H1 (cell line): ENCODE measurements at regions not wholly inside any gene's neighbourhood (a gene's known extent, or its start where the extent isn't known, plus 50 kb on each side); places are given as distances from the start of the nearest gene placed in this dataset.

Experiments used
- CTCF ChIA-PET: fragments of 300-600 bp; sonication (Branson Sonifier 250); formaldehyde crosslinking; loops from one replicate; lab custom pipeline; 2021; ENCODE audit not compliant: partially characterized antibody; lab: Charles Lee
- POLR2A ChIA-PET: fragments of 300-600 bp; sonication (Branson Sonifier 250); formaldehyde crosslinking; loops from one replicate; lab custom pipeline; 2021; ENCODE audit warnings: inconsistent platforms; ENCODE audit not compliant: partially characterized antibody; lab: Charles Lee
- DNase-seq, 2 experiments: peaks; one replicate each; pipeline versions ENCODE4 v3.0.0 to v3.0.0-alpha.2; 2010 to 2022; ENCODE audit warnings: low spot score in 2 of 2, low read depth in 1 of 2, mixed read lengths in 1 of 2
- FAIRE-seq: peaks from 2 replicates; lab custom pipeline; 2011; peaks lifted over from hg19 to GRCh38; lab: Jason Lieb, UNC
- H2AFZ ChIP-seq: 2 replicates; pipeline ENCODE4 v1.8.1; 2012; ENCODE audit warnings: low read length, inconsistent platforms
- H2AK5ac ChIP-seq: 2 replicates; pipeline ENCODE4 v1.6.1; 2013; ENCODE audit warnings: low read depth, low read length
- H2BK120ac ChIP-seq: replicated peaks from 2 replicates; pipeline ENCODE3; 2013; ENCODE audit warnings: low read depth, low read length, inconsistent platforms
- H2BK12ac ChIP-seq: 2 replicates; pipeline ENCODE4 v1.6.1; 2013; ENCODE audit warnings: low read depth, low read length
- H2BK15ac ChIP-seq: 2 replicates; pipeline ENCODE4 v1.6.1; 2013; ENCODE audit warnings: low read length
- H2BK20ac ChIP-seq: 2 replicates; pipeline ENCODE4 v1.6.1; 2013; ENCODE audit warnings: low read length
- H2BK5ac ChIP-seq: 2 replicates; pipeline ENCODE4 v1.6.1; 2013; ENCODE audit warnings: low read depth, low read length
- H3K14ac ChIP-seq: 2 replicates; pipeline ENCODE4 v1.6.1; 2013; ENCODE audit warnings: inconsistent platforms; ENCODE audit not compliant: insufficient read length
- H3K18ac ChIP-seq: 2 replicates; pipeline ENCODE4 v1.6.1; 2013; ENCODE audit warnings: low read length; ENCODE audit errors: extremely low read depth
- H3K23ac ChIP-seq: 2 replicates; pipeline ENCODE4 v1.6.1; 2013; ENCODE audit warnings: inconsistent platforms; ENCODE audit not compliant: insufficient read length
- H3K23me2 ChIP-seq: 2 replicates; pipeline ENCODE4 v1.6.1; 2013; ENCODE audit warnings: low read depth, low read length
- H3K27ac ChIP-seq: 2 replicates; pipeline ENCODE4 v1.6.1; 2011; ENCODE audit warnings: low read depth, low read length, inconsistent platforms
- H3K27me3 ChIP-seq, 4 experiments: replicated peaks in 1 of 4; 1 replicate in 1 of 4; 2 replicates in 3 of 4; pipeline versions ENCODE4 v1.6.1 to v1.8.1; 2011 to 2013; ENCODE audit warnings: low read length in 3 of 4, mild to moderate bottlenecking in 3 of 4, inconsistent platforms in 2 of 4, mixed read lengths in 2 of 4, moderate library complexity in 1 of 4; ENCODE audit not compliant: control insufficient read depth in 3 of 4, insufficient read depth in 3 of 4; ENCODE audit errors: extremely low read depth in 1 of 4
- H3K36me3 ChIP-seq, 4 experiments: 2 replicates each; pipeline versions ENCODE4 v1.6.1 to v1.8.1; 2011 to 2013; ENCODE audit warnings: mild to moderate bottlenecking in 4 of 4, low read length in 3 of 4, moderate library complexity in 2 of 4, control low read depth in 1 of 4, inconsistent platforms in 1 of 4; ENCODE audit not compliant: insufficient read depth in 4 of 4, control insufficient read depth in 2 of 4
- H3K4ac ChIP-seq: replicated peaks from 2 replicates; pipeline ENCODE3; 2013; ENCODE audit warnings: low read length, low read depth, mixed read lengths, inconsistent platforms; ENCODE audit not compliant: insufficient read length
- H3K4me1 ChIP-seq, 4 experiments: replicated peaks in 1 of 4; 1 replicate in 1 of 4; 2 replicates in 3 of 4; pipeline versions ENCODE4 v1.6.1 to v1.8.1; 2011 to 2013; ENCODE audit warnings: low read length in 3 of 4, inconsistent platforms in 2 of 4, mixed read lengths in 1 of 4; ENCODE audit not compliant: insufficient read depth in 4 of 4, control insufficient read depth in 3 of 4
- H3K4me2 ChIP-seq, 2 experiments: 2 replicates each; pipeline versions ENCODE4 v1.6.1 to v1.8.1; 2011 to 2013; ENCODE audit warnings: low read depth in 2 of 2, low read length in 2 of 2, control low read depth in 1 of 2, inconsistent platforms in 1 of 2, mild to moderate bottlenecking in 1 of 2; ENCODE audit not compliant: insufficient read depth in 1 of 2
- H3K4me3 ChIP-seq, 4 experiments: fragments of 200-600, 300-600 bp in 1 of 4; sonication (generic), shearing (Covaris generic), sonication (Bioruptor Twin) in 1 of 4; 2 replicates each; pipeline versions ENCODE4 v1.5.1 to v1.8.1; 2011 to 2016; ENCODE audit warnings: low read length in 4 of 4, low read depth in 3 of 4, control low read depth in 2 of 4, inconsistent platforms in 2 of 4, mild to moderate bottlenecking in 2 of 4, mixed read lengths in 1 of 4, moderate library complexity in 1 of 4; ENCODE audit not compliant: insufficient read depth in 2 of 4; ENCODE audit errors: extremely low read depth in 1 of 4
- H3K56ac ChIP-seq: replicated peaks from 2 replicates; pipeline ENCODE3; 2013; ENCODE audit warnings: low read depth, mild to moderate bottlenecking, mixed read lengths, low read length, inconsistent platforms; ENCODE audit not compliant: insufficient read length
- H3K79me1 ChIP-seq: 2 replicates; pipeline ENCODE4 v1.6.1; 2013; ENCODE audit warnings: low read depth, low read length, control low read depth
- H3K79me2 ChIP-seq, 2 experiments: 2 replicates each; pipeline versions ENCODE4 v1.6.1 to v1.8.1; 2012 to 2013; ENCODE audit warnings: low read length in 2 of 2, mild to moderate bottlenecking in 2 of 2, inconsistent platforms in 1 of 2; ENCODE audit not compliant: insufficient read depth in 2 of 2, control insufficient read depth in 1 of 2
- H3K9ac ChIP-seq, 4 experiments: replicated peaks in 1 of 4; 1 replicate in 1 of 4; 2 replicates in 3 of 4; pipeline versions ENCODE4 v1.6.1 to v1.8.1; 2011 to 2013; ENCODE audit warnings: low read depth in 3 of 4, low read length in 3 of 4, control low read depth in 2 of 4, mild to moderate bottlenecking in 2 of 4, moderate library complexity in 2 of 4, inconsistent platforms in 1 of 4; ENCODE audit errors: extremely low read depth in 1 of 4
- H3K9me3 ChIP-seq, 2 experiments: 2 replicates each; pipeline versions ENCODE4 v1.6.1 to v1.8.1; 2012 to 2013; ENCODE audit warnings: mild to moderate bottlenecking in 2 of 2, moderate library complexity in 2 of 2, control low read depth in 1 of 2, inconsistent platforms in 1 of 2, low read depth in 1 of 2, low read length in 1 of 2, mixed read lengths in 1 of 2; ENCODE audit not compliant: insufficient read depth in 2 of 2
- H4K20me1 ChIP-seq, 2 experiments: replicated peaks in 1 of 2; 2 replicates each; pipeline versions ENCODE3 to v1.8.1; 2011 to 2013; ENCODE audit warnings: inconsistent platforms in 2 of 2, low read length in 2 of 2, mild to moderate bottlenecking in 1 of 2; ENCODE audit not compliant: insufficient read depth in 2 of 2, control insufficient read depth in 1 of 2
- H4K5ac ChIP-seq: 2 replicates; pipeline ENCODE4 v1.6.1; 2013; ENCODE audit warnings: low read length, low read depth, mixed read lengths, inconsistent platforms; ENCODE audit not compliant: insufficient read length
- H4K8ac ChIP-seq: 2 replicates; pipeline ENCODE4 v1.8.0; 2013; ENCODE audit warnings: mild to moderate bottlenecking, moderate library complexity, low read length, inconsistent platforms; ENCODE audit not compliant: insufficient read depth; ENCODE audit errors: extremely low read depth
- H4K91ac ChIP-seq: replicated peaks from 2 replicates; pipeline ENCODE3; 2013; ENCODE audit warnings: low read length, mixed read lengths, inconsistent platforms; ENCODE audit not compliant: insufficient read length
- BCL11A ChIP-seq, 2 experiments: IDR thresholded peaks; one replicate each; pipeline ENCODE4 v1.6.1; 2011; ENCODE audit warnings: low read depth in 2 of 2, low read length in 2 of 2, mild to moderate bottlenecking in 2 of 2
- BRCA1 ChIP-seq: IDR thresholded peaks from 2 replicates; pipeline ENCODE4 v1.6.1; 2012; ENCODE audit warnings: low read depth, low read length, improper control_type of control experiment
- CHD1 ChIP-seq: IDR thresholded peaks from 2 replicates; pipeline ENCODE4 v1.6.1; 2012; ENCODE audit warnings: low read depth, low read length, improper control_type of control experiment
- EP300 ChIP-seq, 2 experiments: IDR thresholded peaks; 1 replicate in 1 of 2; 2 replicates in 1 of 2; pipeline ENCODE4 v1.6.1; 2011 to 2012; ENCODE audit warnings: low read depth in 2 of 2, low read length in 2 of 2, mild to moderate bottlenecking in 2 of 2, borderline replicate concordance in 1 of 2, inconsistent platforms in 1 of 2, moderate library complexity in 1 of 2
- GTF2F1 ChIP-seq: IDR thresholded peaks from 2 replicates; pipeline ENCODE4 v1.6.1; 2012; ENCODE audit warnings: low read depth, low read length, improper control_type of control experiment, borderline replicate concordance
- KDM4A ChIP-seq: IDR thresholded peaks from one replicate; pipeline ENCODE4 v1.7.1; 2012; ENCODE audit warnings: low read depth, mild to moderate bottlenecking, moderate library complexity, low read length, inconsistent platforms; ENCODE audit not compliant: severe bottlenecking
- KDM5A ChIP-seq: fragments of 200-600 bp; IDR thresholded peaks from 2 replicates; pipeline ENCODE4 v1.7.1; 2012; ENCODE audit warnings: mild to moderate bottlenecking, low read length, inconsistent platforms, mixed read lengths
- NANOG ChIP-seq: IDR thresholded peaks from 2 replicates; pipeline ENCODE4 v1.6.1; 2011; ENCODE audit warnings: low read length, low read depth, mild to moderate bottlenecking, inconsistent platforms; ENCODE audit not compliant: insufficient read depth, poor library complexity, severe bottlenecking
- SIRT6 ChIP-seq: IDR thresholded peaks from one replicate; pipeline ENCODE4 v1.7.1; 2012; ENCODE audit warnings: low read length, inconsistent platforms
- SP1 ChIP-seq: IDR thresholded peaks from 2 replicates; pipeline ENCODE4 v1.6.1; 2011; ENCODE audit warnings: low read depth, low read length
- WGBS, 2 experiments: shearing (Covaris generic) in 1 of 2; methylation state at CpG; one replicate each; pipeline versions ENCODE4 v1.1.6 to v1.1.7; 2013 to 2015; ENCODE audit warnings: low lambda C conversion rate in 2 of 2, mixed read lengths in 2 of 2, inconsistent platforms in 1 of 2, low coverage in 1 of 2, missing lambda C conversion rate in 1 of 2; ENCODE audit not compliant: insufficient replicate concordance in 2 of 2, insufficient coverage in 1 of 2, insufficient read length in 1 of 2; ENCODE audit errors: extremely low coverage in 1 of 2, missing lambda C conversion rate in 1 of 2; 5-methylcytosine and 5-hydroxymethylcytosine counted together

DNA sequence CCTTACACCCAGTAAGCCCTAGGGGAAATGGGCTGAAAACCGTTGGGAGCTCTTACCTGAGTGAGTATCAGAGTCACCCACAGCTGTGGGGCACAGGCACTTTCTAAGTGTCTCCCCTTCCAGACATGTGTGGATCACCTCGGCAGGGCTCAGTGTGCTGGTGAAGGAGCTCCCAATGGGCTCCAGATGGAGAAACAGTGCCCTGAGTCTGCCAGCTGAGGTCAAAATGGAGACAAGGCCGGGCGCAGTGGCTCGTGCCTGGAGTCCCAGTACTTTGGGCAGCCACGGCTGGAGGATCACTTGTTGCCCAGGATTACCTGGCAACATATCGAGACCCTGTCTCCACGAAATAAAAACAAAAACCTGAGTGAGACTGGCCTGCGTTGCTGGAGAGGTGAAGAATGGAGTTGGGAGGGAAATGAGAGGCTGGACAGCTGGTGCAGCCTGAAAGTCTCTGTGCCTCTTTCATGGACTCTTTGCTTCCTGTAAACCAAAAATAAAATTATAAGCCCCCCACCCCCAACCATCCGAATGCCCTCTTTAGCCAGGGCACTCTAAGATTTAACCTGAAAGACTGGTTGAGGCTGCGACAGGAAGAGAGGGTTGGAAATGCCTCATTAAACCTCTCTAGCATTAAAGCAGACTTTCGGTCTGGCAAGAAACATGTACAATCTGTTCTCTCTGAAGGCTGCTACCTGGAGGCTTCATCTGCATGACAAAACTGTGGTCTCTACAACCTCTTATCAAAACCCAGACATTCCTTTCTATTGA, 111.8 kb downstream of the SNX19 start:
- Histone ChIP-seq H2BK5ac (no peak overlapping the region), H3K4me3 (no peak overlapping the region), H3K9ac (no peak overlapping the region), H2BK120ac (no peak overlapping the region), H3K18ac (no peak overlapping the region), H2BK12ac (no peak overlapping the region; the same call in 1 of the 2 replicates), H3K4ac (no peak overlapping the region), H3K79me2 (no peaks in the 10 kb centered on the region), H4K20me1 (no peaks in the 10 kb centered on the region), H3K4me2 (no peak overlapping the region), H4K91ac (no peak overlapping the region), H3K36me3 (no peaks in the 10 kb centered on the region), H3K27ac (no peak overlapping the region), H2BK20ac (no peak overlapping the region), H4K8ac (no peak overlapping the region), H3K56ac (no peak overlapping the region), H2BK15ac (no peak overlapping the region), H2AK5ac (no peak overlapping the region), H2AFZ (no peak overlapping the region), H4K5ac (no peak overlapping the region), H3K23me2 (no peaks in the 10 kb centered on the region), H3K9me3 (no peaks in the 10 kb centered on the region), H3K23ac (no peak overlapping the region), H3K14ac (no peak overlapping the region), H3K27me3 (no peaks in the 10 kb centered on the region), H3K4me1 (peaks cover 0 to 9% (median 0%) of the 10 kb centered on the region in 4 experiments; a peak in 6 of 7 replicates), H3K79me1 (no peaks in the 10 kb centered on the region)
- no peak for FAIRE-seq
- DNase-seq: no peak
- POLR2A ChIA-PET: interaction anchor here (1.1 kb wide), 1 partner anchor 9 kb away, joined by 4 read pairs; no protein-coding TSS in a partner anchor
- CTCF ChIA-PET: interaction anchor here (1.1 to 1.6 kb wide), 4 partner anchors 23 to 373 kb away, joined by 3 read pairs; no protein-coding TSS in a partner anchor
- WGBS, 2 experiments: 86% methylated on average over 12 of the region's 12 CpGs; no CpG with 5 or more reads in 1 of the 2 experiments
- no peak for TF ChIP-seq KDM4A
- TF ChIP-seq SP1: no peak
- no peak for TF ChIP-seq GTF2F1
- no peak for TF ChIP-seq BCL11A (IDR thresholded peaks at IDR 0.05; ENCODE audit: low read depth in 2 of 2, low read length in 2 of 2)
- TF ChIP-seq KDM5A: no peak
- TF ChIP-seq CHD1: no peak
- TF ChIP-seq NANOG: no peak
- TF ChIP-seq SIRT6: no peak
- no peak for TF ChIP-seq BRCA1
- TF ChIP-seq EP300 (IDR thresholded peaks at IDR 0.05; ENCODE audit: borderline replicate concordance in 1 of 2, low read depth in 2 of 2, low read length in 2 of 2): no peak
